ENCODE measurements at regions not wholly inside any gene's neighbourhood (a gene's known extent, or its start where the extent isn't known, plus 50 kb on each side); places are given as distances from the start of the nearest gene placed in this dataset.

DNA sequence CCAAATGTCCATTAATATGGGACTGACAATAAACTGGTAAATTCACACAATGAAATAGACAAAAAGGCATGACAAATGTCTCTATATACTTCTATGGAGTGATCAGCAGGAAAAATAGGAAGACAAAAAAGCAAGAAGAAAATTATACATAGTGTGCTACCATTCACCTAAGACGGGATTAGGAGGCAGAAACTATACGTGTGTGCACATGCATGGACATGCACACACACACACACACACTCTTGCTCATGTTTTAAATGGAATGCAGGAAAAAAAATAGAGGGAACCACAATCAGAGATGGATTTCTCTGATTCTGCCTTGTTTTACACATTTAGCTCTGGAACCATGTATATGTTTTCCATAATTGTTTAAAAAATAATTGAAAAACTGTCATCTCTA, 119.0 kb downstream of the ZFAND4 start:
- TF ChIP-seq POLR2AphosphoS5 (IDR thresholded peaks at IDR 0.05) (no peak), CTCF (IDR thresholded peaks at IDR 0.05; ENCODE audit: poor library complexity, severe bottlenecking) (no peak), TAF1 (IDR thresholded peaks at IDR 0.05; ENCODE audit: low read depth) (no peak), MXI1 (conservative IDR thresholded peaks at IDR 0.05; ENCODE audit: poor library complexity, severe bottlenecking) (no peak), REST (IDR thresholded peaks at IDR 0.05; ENCODE audit: borderline replicate concordance) (no peak)
